ENCODE measurements at regions not wholly inside any gene's neighbourhood (a gene's known extent, or its start where the extent isn't known, plus 50 kb on each side); places are given as distances from the start of the nearest gene placed in this dataset.

DNA sequence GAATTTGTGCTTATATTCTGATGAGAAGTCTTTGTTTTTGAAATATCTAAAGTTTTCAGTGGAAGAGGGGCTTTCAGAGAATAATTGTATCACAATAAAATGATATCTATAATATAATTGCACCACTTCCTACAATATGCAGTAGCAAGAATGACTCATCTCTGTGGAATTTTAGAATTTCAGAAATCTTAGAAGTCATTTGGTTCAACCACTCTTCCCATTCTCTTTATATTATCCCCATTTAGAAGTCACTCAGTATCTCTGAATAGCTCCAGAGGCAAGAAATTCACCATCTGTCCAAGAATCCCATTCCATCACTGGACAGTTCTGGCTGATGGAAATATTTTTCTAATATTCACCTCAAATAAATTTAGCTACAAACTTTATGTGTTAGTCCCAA lies 59.3 kb upstream of the CCDC68 start:
- Mint-ChIP-seq H3K36me3 (ENCODE audit: unreplicated experiment) (no peaks in the 10 kb centered on the region), H3K27me3 (ENCODE audit: unreplicated experiment) (peaks cover 1% of the 10 kb centered on the region), H3K4me1 (ENCODE audit: low read depth, unreplicated experiment) (no peaks in the 10 kb centered on the region), H3K9me3 (ENCODE audit: unreplicated experiment) (no peaks in the 10 kb centered on the region), H3K27ac (ENCODE audit: unreplicated experiment) (no peak overlapping the region), H3K4me3 (ENCODE audit: unreplicated experiment) (no peak overlapping the region)
- DNase-seq = no peak
- TF ChIP-seq, protein P1, sequence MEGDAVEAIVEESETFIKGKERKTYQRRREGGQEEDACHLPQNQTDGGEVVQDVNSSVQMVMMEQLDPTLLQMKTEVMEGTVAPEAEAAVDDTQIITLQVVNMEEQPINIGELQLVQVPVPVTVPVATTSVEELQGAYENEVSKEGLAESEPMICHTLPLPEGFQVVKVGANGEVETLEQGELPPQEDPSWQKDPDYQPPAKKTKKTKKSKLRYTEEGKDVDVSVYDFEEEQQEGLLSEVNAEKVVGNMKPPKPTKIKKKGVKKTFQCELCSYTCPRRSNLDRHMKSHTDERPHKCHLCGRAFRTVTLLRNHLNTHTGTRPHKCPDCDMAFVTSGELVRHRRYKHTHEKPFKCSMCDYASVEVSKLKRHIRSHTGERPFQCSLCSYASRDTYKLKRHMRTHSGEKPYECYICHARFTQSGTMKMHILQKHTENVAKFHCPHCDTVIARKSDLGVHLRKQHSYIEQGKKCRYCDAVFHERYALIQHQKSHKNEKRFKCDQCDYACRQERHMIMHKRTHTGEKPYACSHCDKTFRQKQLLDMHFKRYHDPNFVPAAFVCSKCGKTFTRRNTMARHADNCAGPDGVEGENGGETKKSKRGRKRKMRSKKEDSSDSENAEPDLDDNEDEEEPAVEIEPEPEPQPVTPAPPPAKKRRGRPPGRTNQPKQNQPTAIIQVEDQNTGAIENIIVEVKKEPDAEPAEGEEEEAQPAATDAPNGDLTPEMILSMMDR (IDR thresholded peaks at IDR 0.05; ENCODE audit: partially characterized antibody, unreplicated experiment) = no peak

DNA sequence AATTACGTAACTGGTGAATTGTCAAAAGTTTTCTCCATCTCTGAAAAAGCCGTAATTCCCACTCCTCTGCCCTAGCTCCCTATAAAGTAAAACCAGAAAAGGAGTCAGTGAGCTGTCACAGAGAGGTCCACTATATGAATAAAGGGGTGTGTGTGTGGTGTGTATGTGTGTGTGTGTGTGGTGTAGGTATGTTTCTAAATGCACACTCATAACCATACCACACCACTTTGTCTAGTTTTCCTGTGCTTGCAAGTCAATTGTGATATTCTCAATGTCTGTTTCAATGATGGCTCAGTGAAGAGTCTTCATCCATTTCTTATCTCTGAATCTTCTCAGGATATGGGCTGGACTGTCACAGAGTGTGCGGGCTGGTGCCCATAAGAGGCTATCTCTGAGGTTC lies 54.8 kb upstream of the CCDC68 start:
- H3K9me3 Mint-ChIP-seq (ENCODE audit: unreplicated experiment) = no peaks in the 10 kb centered on the region
- H3K4me1 Mint-ChIP-seq (ENCODE audit: low read depth, unreplicated experiment) = no peaks in the 10 kb centered on the region
- no peaks in the 10 kb centered on the region for H3K27me3 Mint-ChIP-seq (ENCODE audit: unreplicated experiment)
- no peak overlapping the region for H3K4me3 Mint-ChIP-seq (ENCODE audit: unreplicated experiment)
- TF ChIP-seq, protein P1 (IDR thresholded peaks at IDR 0.05; ENCODE audit: partially characterized antibody, unreplicated experiment) = no peak
- no peaks in the 10 kb centered on the region for H3K36me3 Mint-ChIP-seq (ENCODE audit: unreplicated experiment)
- DNase-seq = no peak
- H3K27ac Mint-ChIP-seq (ENCODE audit: unreplicated experiment) = no peak overlapping the region

DNA sequence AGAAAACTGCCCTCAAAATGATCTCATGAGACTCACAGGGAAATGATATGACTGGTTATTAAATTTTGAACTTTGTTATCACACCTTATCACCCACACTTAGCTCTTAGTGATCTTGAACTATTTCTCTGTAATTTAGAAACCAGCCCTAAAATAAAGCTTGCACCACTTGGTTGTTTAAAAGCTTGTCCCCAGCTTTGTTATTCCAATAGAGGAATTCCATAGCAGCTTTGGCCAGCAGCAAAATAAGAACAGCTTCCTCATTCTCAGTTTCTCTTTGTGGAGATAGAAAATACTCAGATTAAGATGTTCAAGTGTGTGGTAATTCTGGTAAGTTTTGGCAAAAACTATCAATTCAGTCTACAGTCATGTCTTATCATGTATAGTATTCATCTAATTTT lies 54.4 kb upstream of the CCDC68 start:
- no peak overlapping the region for H3K4me3 Mint-ChIP-seq (ENCODE audit: unreplicated experiment)
- no peaks in the 10 kb centered on the region for H3K9me3 Mint-ChIP-seq (ENCODE audit: unreplicated experiment)
- no peaks in the 10 kb centered on the region for H3K27me3 Mint-ChIP-seq (ENCODE audit: unreplicated experiment)
- no peak overlapping the region for H3K27ac Mint-ChIP-seq (ENCODE audit: unreplicated experiment)
- H3K36me3 Mint-ChIP-seq (ENCODE audit: unreplicated experiment) = no peaks in the 10 kb centered on the region
- TF ChIP-seq, protein P1 (IDR thresholded peaks at IDR 0.05; ENCODE audit: partially characterized antibody, unreplicated experiment) = no peak
- H3K4me1 Mint-ChIP-seq (ENCODE audit: low read depth, unreplicated experiment) = no peaks in the 10 kb centered on the region
- no peak for DNase-seq

DNA sequence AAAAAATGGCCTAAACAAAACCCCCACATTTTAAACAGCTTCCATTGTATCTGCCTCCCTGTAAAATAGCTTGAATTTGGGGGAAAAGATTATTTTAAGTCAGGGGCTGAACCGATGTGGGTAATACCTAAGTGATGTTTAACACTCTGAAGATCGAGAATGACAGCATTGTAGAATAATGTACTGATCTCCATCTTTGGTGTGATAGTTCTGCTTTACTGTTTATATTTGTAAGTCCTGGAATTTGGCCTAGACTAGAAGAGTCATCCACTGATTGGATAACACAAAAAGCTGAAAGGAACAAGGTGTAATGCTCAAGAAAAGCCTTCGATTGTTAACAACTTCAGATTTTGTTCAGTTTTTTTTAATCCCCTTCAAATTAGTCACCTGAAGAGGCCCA lies 53.8 kb upstream of the CCDC68 start:
- DNase-seq = no peak
- TF ChIP-seq, protein P1 (IDR thresholded peaks at IDR 0.05; ENCODE audit: partially characterized antibody, unreplicated experiment) = no peak
- H3K4me1 Mint-ChIP-seq (ENCODE audit: low read depth, unreplicated experiment) = no peaks in the 10 kb centered on the region
- no peak overlapping the region for H3K4me3 Mint-ChIP-seq (ENCODE audit: unreplicated experiment)
- no peaks in the 10 kb centered on the region for H3K9me3 Mint-ChIP-seq (ENCODE audit: unreplicated experiment)
- no peaks in the 10 kb centered on the region for H3K27me3 Mint-ChIP-seq (ENCODE audit: unreplicated experiment)
- H3K27ac Mint-ChIP-seq (ENCODE audit: unreplicated experiment) = no peak overlapping the region
- H3K36me3 Mint-ChIP-seq (ENCODE audit: unreplicated experiment) = no peaks in the 10 kb centered on the region

DNA sequence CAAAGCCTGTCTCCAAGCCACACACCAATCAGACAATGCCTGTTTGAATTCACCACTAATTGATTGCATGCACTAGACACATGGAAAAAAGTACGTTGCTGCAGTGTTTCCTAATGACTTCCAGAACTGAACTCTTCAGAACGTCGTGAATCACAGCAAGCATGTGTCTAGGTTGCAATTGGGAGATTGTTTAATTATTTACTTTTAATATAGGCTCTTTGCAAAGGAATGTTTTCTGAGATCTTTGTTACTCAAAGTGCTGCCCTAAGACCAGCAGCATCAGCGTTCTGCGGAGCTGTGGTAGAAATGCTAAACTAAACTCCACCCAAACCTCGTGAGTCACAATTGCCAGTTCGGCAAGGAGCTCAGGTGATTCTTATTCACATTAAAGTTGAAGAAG lies 52.7 kb upstream of the CCDC68 start:
- Mint-ChIP-seq H3K27me3 (ENCODE audit: unreplicated experiment) (no peaks in the 10 kb centered on the region), H3K36me3 (ENCODE audit: unreplicated experiment) (no peaks in the 10 kb centered on the region), H3K4me3 (ENCODE audit: unreplicated experiment) (no peak overlapping the region), H3K27ac (ENCODE audit: unreplicated experiment) (no peak overlapping the region), H3K4me1 (ENCODE audit: low read depth, unreplicated experiment) (no peaks in the 10 kb centered on the region), H3K9me3 (ENCODE audit: unreplicated experiment) (no peaks in the 10 kb centered on the region)
- TF ChIP-seq, protein P1 (IDR thresholded peaks at IDR 0.05; ENCODE audit: partially characterized antibody, unreplicated experiment) = no peak
- no peak for DNase-seq
